Suprapubic skin (tissue), 4 donors: ENCODE measurements at regions not wholly inside any gene's neighbourhood (a gene's known extent, or its start where the extent isn't known, plus 50 kb on each side); places are given as distances from the start of the nearest gene placed in this dataset.

Experiments used
- CTCF ChIP-seq, 2 donors: fragments of 200-600 bp in 1 of 2; fragments of 450-650 bp in 1 of 2; sonication (generic) in 1 of 2; IDR thresholded peaks; one replicate each; pipeline ENCODE4 v1.5.1; 2016 to 2019; ENCODE audit warnings: antibody characterized with exemption in 2 of 2, mild to moderate bottlenecking in 1 of 2, moderate library complexity in 1 of 2
- EP300 ChIP-seq: sonication (generic); formaldehyde crosslinking; IDR thresholded peaks from one replicate; pipeline ENCODE4 v1.6.1; 2017; ENCODE audit warnings: antibody characterized with exemption
- POLR2A ChIP-seq, 2 donors: fragments of 450-650 bp; IDR thresholded peaks; one replicate each; pipeline ENCODE4 v1.6.1; 2017; ENCODE audit warnings: antibody characterized with exemption in 2 of 2, mild to moderate bottlenecking in 2 of 2, moderate library complexity in 2 of 2
- POLR2AphosphoS5 ChIP-seq, 3 donors: sonication (generic); formaldehyde crosslinking; IDR thresholded peaks; one replicate each; pipeline ENCODE4 v1.6.1; 2017; ENCODE audit warnings: antibody characterized with exemption in 3 of 3

- no peak for TF ChIP-seq CTCF (IDR thresholded peaks at IDR 0.05)
- TF ChIP-seq POLR2A (IDR thresholded peaks at IDR 0.05), result no peak
- no peak for TF ChIP-seq POLR2AphosphoS5 (IDR thresholded peaks at IDR 0.05)
- TF ChIP-seq EP300, result no peak
Measured at GRCh38 chr5:144832416-144832815, 661.7 kb downstream of the KCTD16 start.
